Sigmoid colon (tissue), 4 donors: ENCODE measurements at regions not wholly inside any gene's neighbourhood (a gene's known extent, or its start where the extent isn't known, plus 50 kb on each side); places are given as distances from the start of the nearest gene placed in this dataset.

Experiments
- CTCF ChIP-seq, 4 experiments: fragments of 450-650 bp in 3 of 4; fragments of 200-600 bp in 1 of 4; IDR thresholded peaks; one replicate each; pipeline ENCODE4 v1.5.1; 2016 to 2019; ENCODE audit warnings: antibody characterized with exemption in 4 of 4, mild to moderate bottlenecking in 3 of 4, moderate library complexity in 2 of 4
- POLR2AphosphoS5 ChIP-seq, 4 donors: sonication (generic); formaldehyde crosslinking; IDR thresholded peaks; one replicate each; pipeline ENCODE4 v1.6.1; 2017; ENCODE audit warnings: antibody characterized with exemption in 4 of 4

GRCh38 chr6:1242446-1242845 is 69.5 kb upstream of the FOXQ1 start:
- no peak for TF ChIP-seq CTCF (IDR thresholded peaks at IDR 0.05)
- no peak for TF ChIP-seq POLR2AphosphoS5 (IDR thresholded peaks at IDR 0.05)
